OCI-LY3 (cell line): ENCODE measurements at regions not wholly inside any gene's neighbourhood (a gene's known extent, or its start where the extent isn't known, plus 50 kb on each side); places are given as distances from the start of the nearest gene placed in this dataset.

ENCODE experiments used
- H2AFZ ChIP-seq: fragments of 200-600, 300-600 bp; shearing (Covaris generic); 2 replicates; pipeline ENCODE4 v1.6.0; 2014; ENCODE audit warnings: antibody characterized with exemption, low read depth, low read length
- H3K27ac ChIP-seq: fragments of 200-600, 300-600 bp; sonication (generic); 2 replicates; pipeline ENCODE4 v1.5.1; 2014; ENCODE audit warnings: mild to moderate bottlenecking, low read length, moderate library complexity, mixed read lengths
- H3K27me3 ChIP-seq: fragments of 200-600, 300-600 bp; sonication (generic); 2 replicates; pipeline ENCODE4 v1.6.1; 2014; ENCODE audit warnings: low read depth, low read length, mixed read lengths
- H3K36me3 ChIP-seq: fragments of 200-600, 300-600 bp; sonication (generic); replicated peaks from 2 replicates; pipeline ENCODE3; 2014; ENCODE audit warnings: low read depth, low read length, mixed read lengths
- H3K4me1 ChIP-seq: fragments of 300-600, 200-600 bp; sonication (generic); 2 replicates; pipeline ENCODE4 v1.6.1; 2014; ENCODE audit warnings: low read length, mixed read lengths
- H3K4me2 ChIP-seq: fragments of 200-600, 300-600 bp; sonication (generic); 2 replicates; pipeline ENCODE4 v1.6.1; 2014; ENCODE audit warnings: low read length, mixed read lengths
- H3K4me3 ChIP-seq: fragments of 300-600, 200-600 bp; sonication (generic); 2 replicates; pipeline ENCODE4 v1.5.1; 2014; ENCODE audit warnings: antibody characterized with exemption, mild to moderate bottlenecking, low read length, moderate library complexity
- H3K79me2 ChIP-seq: fragments of 300-600, 200-600 bp; shearing (Covaris generic); 2 replicates; pipeline ENCODE4 v1.6.1; 2014; ENCODE audit warnings: mild to moderate bottlenecking, low read length, mixed read lengths
- H3K9ac ChIP-seq: fragments of 300-600, 200-600 bp; shearing (Covaris generic); 2 replicates; pipeline ENCODE4 v1.6.0; 2014; ENCODE audit warnings: mild to moderate bottlenecking, low read length, moderate library complexity
- H3K9me3 ChIP-seq: fragments of 200-600, 300-600 bp; shearing (Covaris generic); 2 replicates; pipeline ENCODE4 v1.6.1; 2014; ENCODE audit warnings: low read length, mixed read lengths; ENCODE audit not compliant: insufficient read depth
- H4K20me1 ChIP-seq: fragments of 200-600, 300-600 bp; sonication (generic); 2 replicates; pipeline ENCODE4 v1.6.1; 2016; ENCODE audit warnings: low read length, mixed read lengths; ENCODE audit not compliant: insufficient read depth
- EZH2phosphoT487 ChIP-seq: fragments of 200-600 bp; shearing (Covaris generic); IDR thresholded peaks from 2 replicates; pipeline ENCODE4 v1.6.1; 2018; ENCODE audit warnings: antibody characterized with exemption, mixed run types, low read depth
- TF ChIP-seq, protein P1 (sequence below): fragments of 200-600, 300-600 bp; sonication (generic); IDR thresholded peaks from 2 replicates; pipeline ENCODE4 v1.5.1; 2014; ENCODE audit warnings: antibody characterized with exemption, low read length, low read depth

GRCh38 chr14:98896449-98896848, 375.5 kb downstream of the BCL11B start:
- Histone ChIP-seq H3K9ac (no peak overlapping the region), H3K4me1 (no peaks in the 10 kb centered on the region), H3K79me2 (no peaks in the 10 kb centered on the region), H3K9me3 (no peaks in the 10 kb centered on the region), H3K4me2 (no peak overlapping the region), H3K36me3 (no peaks in the 10 kb centered on the region), H3K27ac (no peak overlapping the region), H3K27me3 (no peaks in the 10 kb centered on the region), H4K20me1 (no peaks in the 10 kb centered on the region), H3K4me3 (no peak overlapping the region), H2AFZ (no peak overlapping the region)
- TF ChIP-seq, protein P1, sequence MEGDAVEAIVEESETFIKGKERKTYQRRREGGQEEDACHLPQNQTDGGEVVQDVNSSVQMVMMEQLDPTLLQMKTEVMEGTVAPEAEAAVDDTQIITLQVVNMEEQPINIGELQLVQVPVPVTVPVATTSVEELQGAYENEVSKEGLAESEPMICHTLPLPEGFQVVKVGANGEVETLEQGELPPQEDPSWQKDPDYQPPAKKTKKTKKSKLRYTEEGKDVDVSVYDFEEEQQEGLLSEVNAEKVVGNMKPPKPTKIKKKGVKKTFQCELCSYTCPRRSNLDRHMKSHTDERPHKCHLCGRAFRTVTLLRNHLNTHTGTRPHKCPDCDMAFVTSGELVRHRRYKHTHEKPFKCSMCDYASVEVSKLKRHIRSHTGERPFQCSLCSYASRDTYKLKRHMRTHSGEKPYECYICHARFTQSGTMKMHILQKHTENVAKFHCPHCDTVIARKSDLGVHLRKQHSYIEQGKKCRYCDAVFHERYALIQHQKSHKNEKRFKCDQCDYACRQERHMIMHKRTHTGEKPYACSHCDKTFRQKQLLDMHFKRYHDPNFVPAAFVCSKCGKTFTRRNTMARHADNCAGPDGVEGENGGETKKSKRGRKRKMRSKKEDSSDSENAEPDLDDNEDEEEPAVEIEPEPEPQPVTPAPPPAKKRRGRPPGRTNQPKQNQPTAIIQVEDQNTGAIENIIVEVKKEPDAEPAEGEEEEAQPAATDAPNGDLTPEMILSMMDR, result no peak
- no peak for TF ChIP-seq EZH2phosphoT487

DNA sequence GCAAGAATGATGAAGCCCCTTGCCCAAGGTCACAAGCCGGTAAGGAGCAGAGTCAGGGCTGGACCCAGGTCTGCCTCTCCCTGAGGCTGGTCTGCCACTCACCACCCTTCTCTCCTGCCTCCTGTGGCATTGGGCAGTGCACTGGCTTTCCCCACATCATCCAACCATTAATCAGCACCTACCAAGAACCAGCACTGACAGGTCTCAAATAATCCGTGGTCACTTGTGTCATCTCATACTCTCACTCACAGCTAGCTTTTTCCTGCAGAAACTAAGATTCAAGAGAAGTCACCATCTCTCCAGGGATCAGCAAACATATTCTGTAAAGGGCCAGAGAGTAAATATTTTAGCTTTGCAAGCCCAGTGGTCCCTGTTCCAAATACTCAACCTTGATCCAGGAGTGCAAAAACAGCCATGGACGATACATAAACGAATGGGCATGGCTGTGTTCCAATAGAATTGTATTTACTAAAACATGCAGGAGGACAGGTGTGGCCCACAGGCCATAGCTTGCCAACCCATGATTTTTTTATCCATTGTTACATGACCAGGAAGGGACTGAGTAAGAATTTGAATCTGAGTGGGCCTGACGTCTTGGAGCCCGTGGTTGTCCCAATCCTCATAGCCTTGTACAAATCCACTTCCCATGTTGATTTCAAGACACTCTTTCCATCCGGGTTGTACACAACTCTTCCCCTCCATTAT, 374.2 kb downstream of the BCL11B start:
- H3K79me2 ChIP-seq, result no peaks in the 10 kb centered on the region
- no peak overlapping the region for H2AFZ ChIP-seq
- H3K4me2 ChIP-seq, result no peak overlapping the region
- H3K36me3 ChIP-seq, result no peaks in the 10 kb centered on the region
- H3K4me3 ChIP-seq, result no peak overlapping the region
- no peak overlapping the region for H3K27ac ChIP-seq
- no peak overlapping the region for H3K9ac ChIP-seq
- no peaks in the 10 kb centered on the region for H3K27me3 ChIP-seq
- H3K4me1 ChIP-seq, result no peaks in the 10 kb centered on the region
- no peaks in the 10 kb centered on the region for H4K20me1 ChIP-seq
- TF ChIP-seq, protein P1, result no peak
- no peak for TF ChIP-seq EZH2phosphoT487
- H3K9me3 ChIP-seq, result no peaks in the 10 kb centered on the region

DNA sequence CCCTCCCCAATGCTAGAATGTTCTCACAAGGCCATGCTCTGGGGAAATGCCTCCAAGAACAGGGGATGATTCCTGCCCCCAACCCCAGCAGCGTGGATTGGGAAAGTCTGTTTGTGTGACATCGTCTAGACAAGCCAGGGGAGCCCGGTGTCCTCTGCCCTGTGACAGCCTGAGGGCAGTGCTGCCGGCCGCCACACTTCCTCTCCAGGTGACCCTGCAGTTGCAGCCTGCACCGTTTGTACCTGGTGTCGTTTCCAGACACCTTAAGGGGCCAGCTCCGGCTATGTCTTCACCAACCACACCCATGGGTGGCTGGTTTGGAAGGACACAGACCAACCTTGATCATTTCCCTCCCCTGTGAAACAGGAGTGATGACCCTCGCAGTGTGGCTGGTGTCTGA, 372.6 kb downstream of the BCL11B start:
- Histone ChIP-seq H3K4me3 (no peak overlapping the region), H3K9me3 (no peaks in the 10 kb centered on the region), H2AFZ (no peak overlapping the region), H3K27ac (no peak overlapping the region), H3K36me3 (no peaks in the 10 kb centered on the region), H3K4me2 (no peak overlapping the region), H3K27me3 (no peaks in the 10 kb centered on the region), H3K4me1 (no peaks in the 10 kb centered on the region), H3K9ac (no peak overlapping the region), H3K79me2 (no peaks in the 10 kb centered on the region), H4K20me1 (no peaks in the 10 kb centered on the region)
- TF ChIP-seq EZH2phosphoT487, result no peak
- TF ChIP-seq, protein P1, result no peak

DNA sequence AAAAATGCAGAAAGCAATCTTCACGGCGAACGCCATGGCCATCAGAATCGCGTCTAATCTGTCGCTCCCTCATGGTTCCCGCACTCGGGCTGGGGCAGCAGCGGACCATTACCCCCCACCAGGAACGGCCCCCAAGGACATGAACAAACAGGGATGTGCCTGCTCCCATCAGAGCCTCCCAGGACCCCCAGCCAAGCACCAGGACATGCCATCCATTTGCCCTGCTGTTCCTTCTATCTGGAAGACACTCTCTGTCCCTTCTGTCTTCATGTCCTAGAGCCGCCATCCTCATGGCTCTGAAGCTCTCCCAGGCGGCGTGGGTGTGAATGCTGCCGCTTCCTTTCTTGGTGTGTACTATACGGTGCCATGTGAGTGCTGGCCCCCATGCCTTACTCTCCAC, 371.8 kb downstream of the BCL11B start:
- Histone ChIP-seq H3K9me3 (no peaks in the 10 kb centered on the region), H4K20me1 (no peaks in the 10 kb centered on the region), H3K4me3 (no peak overlapping the region), H3K36me3 (no peaks in the 10 kb centered on the region), H3K4me2 (no peak overlapping the region), H3K27me3 (no peaks in the 10 kb centered on the region), H3K27ac (no peak overlapping the region), H3K79me2 (no peaks in the 10 kb centered on the region), H3K9ac (no peak overlapping the region), H2AFZ (no peak overlapping the region), H3K4me1 (peaks cover 6% of the 10 kb centered on the region)
- no peak for TF ChIP-seq EZH2phosphoT487
- TF ChIP-seq, protein P1, result no peak
